Lung (tissue), 11 donors: ENCODE measurements at regions not wholly inside any gene's neighbourhood (a gene's known extent, or its start where the extent isn't known, plus 50 kb on each side); places are given as distances from the start of the nearest gene placed in this dataset.

ENCODE experiments used
- ATAC-seq: fragments of 200-7000 bp; cut with Tn5 transposase; one replicate; pipeline ENCODE4 v1.9.1; 2020; ENCODE audit warnings: moderate number of reproducible peaks; ENCODE audit not compliant: insufficient read depth, low FRiP score
- DNase-seq, 3 donors: peaks; one replicate each; pipeline ENCODE4 v3.0.0-alpha.2; 2013 to 2017
- H3K27ac ChIP-seq, 2 donors: one replicate each; pipeline ENCODE4 v1.5.1; 2013; ENCODE audit warnings: mild to moderate bottlenecking in 2 of 2, moderate library complexity in 2 of 2, control low read depth in 1 of 2, inconsistent platforms in 1 of 2, low read depth in 1 of 2, low read length in 1 of 2
- H3K27me3 ChIP-seq, 3 donors: one replicate each; pipeline ENCODE4 v1.5.1; 2013; ENCODE audit warnings: low read length in 2 of 3; ENCODE audit not compliant: control insufficient read depth in 3 of 3, insufficient read depth in 3 of 3
- H3K36me3 ChIP-seq, 4 donors: one replicate each; pipeline ENCODE4 v1.5.1; 2013; ENCODE audit warnings: low read length in 4 of 4, mild to moderate bottlenecking in 1 of 4, moderate library complexity in 1 of 4; ENCODE audit not compliant: control insufficient read depth in 4 of 4, insufficient read depth in 4 of 4
- H3K4me1 ChIP-seq, 5 donors: one replicate each; pipeline ENCODE4 v1.5.1; 2013; ENCODE audit warnings: low read length in 5 of 5, mild to moderate bottlenecking in 2 of 5, moderate library complexity in 1 of 5; ENCODE audit not compliant: control insufficient read depth in 5 of 5, insufficient read depth in 5 of 5
- H3K4me3 ChIP-seq: one replicate; pipeline ENCODE4 v1.5.1; 2013; ENCODE audit warnings: mild to moderate bottlenecking, control low read depth, moderate library complexity
- H3K9ac ChIP-seq, 2 donors: one replicate each; pipeline ENCODE4 v1.5.1; 2013; ENCODE audit warnings: low read length in 2 of 2, control low read depth in 1 of 2; ENCODE audit not compliant: insufficient read depth in 1 of 2
- H3K9me3 ChIP-seq, 4 donors: one replicate each; pipeline ENCODE4 v1.5.1; 2013; ENCODE audit warnings: low read length in 3 of 4, mild to moderate bottlenecking in 1 of 4, moderate library complexity in 1 of 4; ENCODE audit not compliant: control insufficient read depth in 4 of 4, insufficient read depth in 3 of 4
- WGBS, 2 donors: extraction: QIAGEN DNeasy Blood & Tissue Kit; methylation state at CpG; one replicate each; pipeline ENCODE4 v1.1.7; 2013; 5-methylcytosine and 5-hydroxymethylcytosine counted together
- TF ChIP-seq, protein P1 (sequence below): IDR thresholded peaks from 2 replicates; pipeline ENCODE4 v1.5.1; 2012; ENCODE audit warnings: mild to moderate bottlenecking; ENCODE audit errors: control extremely low read depth, extremely low read depth
- donor health status: control.
- donor health status: control.
- donor health status: Bipolar disorder and iron deficiency.
- donor health status: healthy.
- donor health status: DM: yes; HTN: yes; CAD: no.

DNA sequence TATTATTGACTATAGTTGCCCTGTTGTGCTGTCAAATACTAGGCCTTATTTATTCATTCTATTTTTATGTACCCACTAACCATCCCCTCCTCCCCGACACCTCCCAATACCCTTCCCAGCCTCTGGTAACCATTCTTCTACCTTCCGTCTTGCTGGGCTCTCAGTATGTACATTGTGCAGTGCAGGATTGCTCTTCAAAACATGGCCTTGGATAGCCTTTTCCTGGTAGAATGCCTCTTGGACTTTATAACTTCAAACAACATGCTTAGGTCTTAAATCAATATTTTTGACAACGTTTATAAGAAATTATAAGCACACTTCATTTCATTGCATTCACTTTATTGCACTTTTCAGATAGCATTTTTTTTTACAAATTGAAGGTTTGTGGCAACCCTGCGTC is 172.6 kb upstream of the ACTBL2 start:
- ATAC-seq, result no peak

DNA sequence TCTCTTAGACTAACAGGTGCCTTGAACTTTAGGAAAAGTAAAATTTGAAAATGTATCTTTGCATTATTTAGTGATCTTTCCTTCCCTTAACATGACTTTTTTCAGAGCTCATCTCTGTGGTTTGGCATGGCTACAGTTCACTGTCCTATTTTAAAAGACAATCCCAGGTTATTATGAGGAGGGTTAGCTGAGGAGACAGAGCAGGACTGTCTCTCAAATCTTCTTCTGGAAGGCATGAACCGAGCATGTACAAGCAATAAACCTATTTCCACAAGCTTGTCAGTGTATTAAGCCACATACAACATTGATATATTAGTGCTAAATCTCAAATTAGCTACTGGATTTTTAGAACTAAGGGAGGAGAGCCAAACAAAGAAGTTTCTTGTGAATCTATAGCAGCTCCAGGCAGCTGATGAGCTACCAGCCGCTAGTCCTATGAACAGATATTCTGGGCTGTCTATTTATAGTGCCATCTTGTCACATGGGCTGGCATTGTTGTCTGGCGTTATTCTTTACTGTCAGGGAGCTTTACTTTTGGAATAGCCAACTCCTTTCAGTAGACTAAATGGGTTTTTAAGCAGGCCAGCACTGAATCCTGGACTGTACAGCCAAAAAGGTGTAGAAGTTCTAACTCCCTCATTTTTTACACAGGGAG is 171.2 kb upstream of the ACTBL2 start:
- TF ChIP-seq, protein P1, sequence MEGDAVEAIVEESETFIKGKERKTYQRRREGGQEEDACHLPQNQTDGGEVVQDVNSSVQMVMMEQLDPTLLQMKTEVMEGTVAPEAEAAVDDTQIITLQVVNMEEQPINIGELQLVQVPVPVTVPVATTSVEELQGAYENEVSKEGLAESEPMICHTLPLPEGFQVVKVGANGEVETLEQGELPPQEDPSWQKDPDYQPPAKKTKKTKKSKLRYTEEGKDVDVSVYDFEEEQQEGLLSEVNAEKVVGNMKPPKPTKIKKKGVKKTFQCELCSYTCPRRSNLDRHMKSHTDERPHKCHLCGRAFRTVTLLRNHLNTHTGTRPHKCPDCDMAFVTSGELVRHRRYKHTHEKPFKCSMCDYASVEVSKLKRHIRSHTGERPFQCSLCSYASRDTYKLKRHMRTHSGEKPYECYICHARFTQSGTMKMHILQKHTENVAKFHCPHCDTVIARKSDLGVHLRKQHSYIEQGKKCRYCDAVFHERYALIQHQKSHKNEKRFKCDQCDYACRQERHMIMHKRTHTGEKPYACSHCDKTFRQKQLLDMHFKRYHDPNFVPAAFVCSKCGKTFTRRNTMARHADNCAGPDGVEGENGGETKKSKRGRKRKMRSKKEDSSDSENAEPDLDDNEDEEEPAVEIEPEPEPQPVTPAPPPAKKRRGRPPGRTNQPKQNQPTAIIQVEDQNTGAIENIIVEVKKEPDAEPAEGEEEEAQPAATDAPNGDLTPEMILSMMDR, result no peak
- 74 to 81% methylated on average over 3 of the region's 3 CpGs for WGBS, 2 donors

More for the DNA sequence above, 172.6 kb upstream of the ACTBL2 start:
- Histone ChIP-seq H3K27me3 (no peaks in the 10 kb centered on the region), H3K9me3 (no peaks in the 10 kb centered on the region), H3K27ac (no peak overlapping the region), H3K4me1 (no peaks in the 10 kb centered on the region), H3K9ac (no peak overlapping the region), H3K36me3 (no peaks in the 10 kb centered on the region), H3K4me3 (no peak overlapping the region)
- no peak for DNase-seq
- 75 to 80% methylated on average over 4 of the region's 4 CpGs for WGBS, 2 donors
- TF ChIP-seq, protein P1, result no peak

DNA sequence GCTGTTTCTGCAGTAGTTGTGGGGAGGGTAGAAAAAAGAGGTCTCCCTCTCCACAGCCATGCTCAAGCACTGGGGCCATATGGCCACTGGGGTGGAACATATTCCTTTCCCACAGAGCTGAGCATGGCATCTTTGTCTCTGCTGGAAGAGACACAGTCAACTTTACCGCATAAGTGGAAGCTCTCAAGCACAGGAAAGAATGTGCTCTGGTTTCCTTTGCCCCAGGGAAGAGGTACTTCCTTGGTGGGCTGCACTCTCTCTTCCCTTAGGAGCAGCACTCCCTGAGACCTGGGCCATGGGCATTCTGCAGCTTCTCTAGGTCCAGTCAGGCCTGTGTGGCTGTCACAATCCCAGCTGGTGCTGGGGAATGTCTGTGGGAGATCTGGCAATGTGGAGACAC is 168.5 kb upstream of the ACTBL2 start:
- DNase-seq, result no peak
- Histone ChIP-seq H3K4me1 (no peaks in the 10 kb centered on the region), H3K9me3 (peaks cover 0 to 5% (median 1%) of the 10 kb centered on the region in 4 donors), H3K27ac (no peak overlapping the region), H3K9ac (no peak overlapping the region), H3K27me3 (no peaks in the 10 kb centered on the region), H3K36me3 (no peaks in the 10 kb centered on the region), H3K4me3 (no peak overlapping the region)
- ATAC-seq, result no peak
- WGBS, 2 donors, result 71 to 100% methylated on average over 1 of the region's 1 CpG
- TF ChIP-seq, protein P1, result no peak

More for the DNA sequence above, 171.2 kb upstream of the ACTBL2 start:
- no peaks in the 10 kb centered on the region for H3K4me1 ChIP-seq
- peaks cover 0 to under 1% (median 0%) of the 10 kb centered on the region in 4 donors for H3K9me3 ChIP-seq
- H3K27ac ChIP-seq, result peak overlapping the region in 1 of 2 donors; percentile 88
- H3K4me3 ChIP-seq, result no peak overlapping the region
- ATAC-seq, result no peak
- H3K36me3 ChIP-seq, result no peaks in the 10 kb centered on the region
- no peaks in the 10 kb centered on the region for H3K27me3 ChIP-seq
- H3K9ac ChIP-seq, result no peak overlapping the region
- no peak for DNase-seq
